HEK293T (cell line): ENCODE measurements at regions not wholly inside any gene's neighbourhood (a gene's known extent, or its start where the extent isn't known, plus 50 kb on each side); places are given as distances from the start of the nearest gene placed in this dataset.
"Not testable (repeated sequence)": the region's sequence is repeated elsewhere in the genome, so short reads cannot be mapped to it uniquely, and the experiment has no call there.

ENCODE experiments used
- CTCF ChIA-PET: fragments of 350-600 bp; formaldehyde crosslinking; extraction: SDS; loops from one replicate; lab custom pipeline; 2021; ENCODE audit warnings: antibody characterized with exemption, inconsistent platforms; lab: Yijun Ruan, JAX
- POLR2A ChIA-PET: fragments of 350-600 bp; formaldehyde crosslinking; extraction: SDS; loops from one replicate; lab custom pipeline; 2020; ENCODE audit warnings: antibody characterized with exemption, inconsistent platforms; lab: Yijun Ruan, JAX
- DNase-seq: peaks from one replicate; pipeline ENCODE4 v3.0.0; 2012; ENCODE audit warnings: mixed read lengths; ENCODE audit errors: extremely low spot score
- ARNT ChIP-seq: fragments of 450-650 bp; IDR thresholded peaks from 2 replicates; pipeline ENCODE4 v1.6.1; 2017; ENCODE audit warnings: mild to moderate bottlenecking
- BHLHE40 ChIP-seq: fragments of 450-650 bp; IDR thresholded peaks from 2 replicates; pipeline ENCODE4 v1.6.1; 2016; ENCODE audit warnings: mild to moderate bottlenecking, moderate library complexity, borderline replicate concordance
- CTBP1 ChIP-seq: fragments of 450-650 bp; IDR thresholded peaks from 2 replicates; pipeline ENCODE4 v1.6.1; 2016; ENCODE audit warnings: borderline replicate concordance
- ELF4 ChIP-seq: fragments of 450-650 bp; IDR thresholded peaks from 2 replicates; pipeline ENCODE4 v1.6.1; 2017; ENCODE audit warnings: antibody characterized with exemption
- FOXA1 ChIP-seq: fragments of 450-650 bp; IDR thresholded peaks from 2 replicates; pipeline ENCODE4 v1.6.1; 2016; ENCODE audit warnings: mild to moderate bottlenecking
- FOXK2 ChIP-seq: fragments of 450-650 bp; IDR thresholded peaks from 2 replicates; pipeline ENCODE4 v1.6.1; 2016; ENCODE audit warnings: mild to moderate bottlenecking
- FOXM1 ChIP-seq: fragments of 450-650 bp; IDR thresholded peaks from 2 replicates; pipeline ENCODE4 v1.6.1; 2017; ENCODE audit warnings: mild to moderate bottlenecking, borderline replicate concordance
- HDGF ChIP-seq: fragments of 450-650 bp; IDR thresholded peaks from 2 replicates; pipeline ENCODE4 v1.6.1; 2017; ENCODE audit warnings: antibody characterized with exemption, borderline replicate concordance
- L3MBTL2 ChIP-seq: fragments of 450-650 bp; conservative IDR thresholded peaks from 2 replicates; pipeline ENCODE4 v1.6.1; 2016; ENCODE audit warnings: mild to moderate bottlenecking
- LEF1 ChIP-seq: fragments of 450-650 bp; IDR thresholded peaks from 2 replicates; pipeline ENCODE4 v1.6.1; 2017; ENCODE audit warnings: mild to moderate bottlenecking, borderline replicate concordance
- NFRKB ChIP-seq: fragments of 450-650 bp; IDR thresholded peaks from 2 replicates; pipeline ENCODE4 v1.6.1; 2016; ENCODE audit warnings: mild to moderate bottlenecking, moderate library complexity
- PKNOX1 ChIP-seq: fragments of 450-650 bp; IDR thresholded peaks from 2 replicates; pipeline ENCODE4 v1.6.1; 2016
- SP1 ChIP-seq: fragments of 450-650 bp; IDR thresholded peaks from 2 replicates; pipeline ENCODE4 v1.6.1; 2017
- SUZ12 ChIP-seq: fragments of 450-650 bp; IDR thresholded peaks from 2 replicates; pipeline ENCODE4 v1.6.1; 2016; ENCODE audit warnings: mild to moderate bottlenecking
- TARDBP ChIP-seq: fragments of 450-650 bp; IDR thresholded peaks from 2 replicates; pipeline ENCODE4 v1.6.1; 2016
- ZNF384 ChIP-seq: fragments of 450-650 bp; IDR thresholded peaks from 2 replicates; pipeline ENCODE4 v1.6.1; 2016

DNA sequence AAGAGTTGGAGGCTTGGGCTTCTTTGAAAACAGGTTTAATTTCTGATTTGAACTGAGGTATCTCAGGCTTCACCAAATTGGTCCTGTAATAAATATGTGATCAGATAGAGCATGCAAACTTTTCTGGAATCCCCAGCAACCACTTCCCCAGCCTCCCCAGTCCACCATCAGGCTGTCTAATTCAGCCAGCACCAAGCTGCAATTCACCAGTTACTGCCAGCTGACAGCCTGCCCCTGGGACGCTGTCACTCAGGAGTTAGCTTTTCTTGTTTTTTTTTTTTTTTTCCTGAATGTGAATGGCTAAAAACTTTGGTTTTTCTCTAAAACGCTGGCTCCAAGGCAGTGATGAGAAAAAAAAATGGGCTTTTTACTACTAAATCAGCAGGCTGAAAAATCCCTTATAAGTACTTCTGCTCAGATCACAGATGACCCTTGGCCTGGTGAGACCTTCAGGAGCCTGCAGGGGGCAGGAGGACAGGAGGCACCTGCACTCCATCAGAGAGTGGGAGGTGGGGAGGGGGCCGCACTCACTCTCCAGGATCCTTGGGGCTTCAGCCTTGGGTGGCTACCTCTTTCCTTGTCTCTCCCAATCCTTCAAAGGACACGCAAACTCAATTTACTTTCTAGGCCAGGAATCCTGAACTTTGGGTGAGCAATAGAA is 349.4 kb downstream of the GATA3 start:
- TF ChIP-seq ELF4 (no peak), ARNT (no peak), FOXK2 (no peak), CTBP1 (no peak), TARDBP (no peak), NFRKB (no peak), PKNOX1 (no peak), LEF1 (no peak), L3MBTL2 (no peak), FOXA1 (no peak), SUZ12 (no peak), SP1 (no peak), FOXM1 (no peak)
- ChIA-PET POLR2A (no interaction called here), CTCF (interaction anchor here (0.6 to 1.0 kb wide), 2 partner anchors 12 to 49 kb away, joined by 3 to 8 read pairs; no protein-coding TSS in a partner anchor)
- DNase-seq, result no peak

- TF ChIP-seq FOXA1 (no peak), FOXM1 (no peak), ELF4 (no peak), HDGF (no peak)
- DNase-seq, result no peak
- ChIA-PET POLR2A (no interaction called here), CTCF (interaction anchor here (1.0 kb wide), 1 partner anchor 50 kb away, joined by 8 read pairs; no protein-coding TSS in a partner anchor)
Measured at GRCh38 chr10:8404721-8405120, 350.2 kb downstream of the GATA3 start.

DNA sequence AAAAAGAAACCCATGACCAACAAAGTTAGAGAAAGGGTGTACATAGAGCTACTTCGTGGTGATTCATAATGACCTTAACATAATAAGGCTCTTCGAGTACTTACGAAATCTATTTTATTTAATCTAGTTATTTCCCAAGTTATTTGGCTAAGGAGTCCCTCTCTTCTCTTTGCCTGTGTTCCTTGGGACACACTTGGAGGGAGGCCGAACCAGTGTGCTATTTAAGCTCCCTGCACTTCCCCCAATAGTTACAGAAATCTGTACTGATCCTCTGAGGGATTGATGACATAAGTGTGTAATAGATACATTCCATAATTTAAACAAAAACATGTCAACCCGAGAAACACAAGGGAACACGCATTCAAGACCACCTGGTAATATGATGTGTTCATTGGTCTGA is 351.1 kb downstream of the GATA3 start:
- CTCF ChIA-PET, result no interaction called here
- TF ChIP-seq PKNOX1 (no peak), FOXK2 (no peak), CTBP1 (no peak), TARDBP (no peak), ELF4 (no peak)

GRCh38 chr10:8407501-8408021 is 353.1 kb downstream of the GATA3 start:
- no peak for DNase-seq
- TF ChIP-seq L3MBTL2 (no peak), ARNT (no peak), HDGF (no peak), FOXA1 (no peak), FOXK2 (no peak), CTBP1 (no peak), SP1 (no peak), FOXM1 (no peak), BHLHE40 (no peak), ELF4 (no peak), NFRKB (no peak), TARDBP (no peak), ZNF384 (no peak), LEF1 (no peak), SUZ12 (no peak), PKNOX1 (no peak)
- CTCF ChIA-PET, result no interaction called here
- POLR2A ChIA-PET, result no interaction called here

More for the DNA sequence above, 351.1 kb downstream of the GATA3 start:
- POLR2A ChIA-PET, result no interaction called here
- no peak for DNase-seq

GRCh38 chr10:8410506-8410905 is 356.0 kb downstream of the GATA3 start:
- no peak for DNase-seq
- ChIA-PET POLR2A (no interaction called here), CTCF (no interaction called here)
- TF ChIP-seq NFRKB (no peak), CTBP1 (no peak), PKNOX1 (no peak), FOXA1 (no peak), BHLHE40 (no peak), FOXM1 (no peak), ARNT (no peak)

- TF ChIP-seq ELF4 (no peak), SP1 (no peak), ZNF384 (no peak), TARDBP (no peak), BHLHE40 (no peak), FOXA1 (no peak), L3MBTL2 (no peak), SUZ12 (no peak), NFRKB (no peak), FOXM1 (no peak), CTBP1 (no peak), ARNT (no peak), FOXK2 (no peak), PKNOX1 (no peak), HDGF (no peak)
- ChIA-PET CTCF (no interaction called here), POLR2A (no interaction called here)
- no peak for DNase-seq
Measured at GRCh38 chr10:8412541-8412940, 358.1 kb downstream of the GATA3 start.

DNA sequence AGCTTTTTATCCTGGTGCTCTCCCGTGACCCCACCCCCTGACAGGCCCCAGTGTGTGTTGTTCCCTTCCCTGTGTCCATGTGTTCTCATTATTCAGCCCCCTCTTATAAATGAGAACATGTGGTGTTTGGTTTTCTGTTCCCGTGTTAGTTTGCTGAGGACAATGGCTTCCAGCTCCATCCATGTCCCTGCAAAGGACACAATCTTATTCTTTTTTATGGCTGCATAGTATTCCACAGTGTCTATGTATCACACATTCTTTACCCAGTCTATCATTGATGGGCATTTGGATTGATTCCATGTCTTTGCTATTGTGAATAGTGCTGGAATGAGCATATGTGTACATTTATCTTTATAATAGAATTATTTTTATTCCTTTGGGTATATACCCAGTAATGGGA is 360.5 kb downstream of the GATA3 start:
- POLR2A ChIA-PET, CTCF ChIA-PET, DNase-seq: not testable (repeated sequence)
